ENCODE measurements at regions not wholly inside any gene's neighbourhood (a gene's known extent, or its start where the extent isn't known, plus 50 kb on each side); places are given as distances from the start of the nearest gene placed in this dataset.

- TF ChIP-seq CTCF (IDR thresholded peaks at IDR 0.05) (no peak), EZH2 (IDR thresholded peaks at IDR 0.05; ENCODE audit: borderline replicate concordance, insufficient read depth, low read depth, low read length, poor library complexity, severe bottlenecking) (no peak)
Observed at GRCh38 chr5:98218838-98219237, 554.6 kb upstream of the RGMB start.
